ENCODE measurements at regions not wholly inside any gene's neighbourhood (a gene's known extent, or its start where the extent isn't known, plus 50 kb on each side); places are given as distances from the start of the nearest gene placed in this dataset.

GRCh38 chr10:117948493-117948892, 98.2 kb downstream of the RAB11FIP2 start:
- no peaks in the 10 kb centered on the region for H3K79me2 ChIP-seq (ENCODE audit: control insufficient read depth, insufficient read depth, low read length)
- H3K4me2 ChIP-seq (ENCODE audit: insufficient read depth, low read length), result no peak overlapping the region
- FAIRE-seq (no peak), DNase-seq (ENCODE audit: low read depth, low spot score) (no peak)
- H3K27me3 ChIP-seq (ENCODE audit: control insufficient read depth in 2 of 2, insufficient read depth in 2 of 2, low read length in 2 of 2), result no peaks in the 10 kb centered on the region
- POLR2A ChIA-PET, result no interaction called here
- no peaks in the 10 kb centered on the region for H3K9me1 ChIP-seq (replicated peaks; ENCODE audit: control insufficient read depth, extremely low read depth, insufficient read depth, low read length)
- H3K27ac ChIP-seq (ENCODE audit: insufficient read depth, low read depth, low read length), result no peak overlapping the region
- intact Hi-C loops (cut with micrococcal nuclease) (no loop called here), dilution Hi-C loops (cut with MboI; ENCODE audit: extremely low pct_ligation_motif_present, low sequenced_read_pairs) (no loop called here)
- H4K20me1 ChIP-seq (replicated peaks; ENCODE audit: control insufficient read depth, extremely low read depth, insufficient read depth, low read length), result no peaks in the 10 kb centered on the region
- H3K36me3 ChIP-seq (ENCODE audit: control insufficient read depth in 2 of 2, extremely low read depth in 1 of 2, insufficient read depth in 2 of 2, low read length in 2 of 2), result no peaks in the 10 kb centered on the region
- H3K4me1 ChIP-seq (ENCODE audit: control insufficient read depth, extremely low read depth, insufficient read depth, low read length), result no peaks in the 10 kb centered on the region
- CTCF ChIA-PET, result no interaction called here
- H2AFZ ChIP-seq (ENCODE audit: low read depth, low read length), result no peak overlapping the region
- H3K4me3 ChIP-seq (replicated peaks in 1 of 3; ENCODE audit: insufficient read depth in 1 of 3, low read depth in 1 of 3, low read length in 3 of 3), result no peak overlapping the region
- H3K9me3 ChIP-seq (replicated peaks; ENCODE audit: control insufficient read depth, insufficient read depth, low read length), result no peaks in the 10 kb centered on the region
- TF ChIP-seq FOS (IDR thresholded peaks at IDR 0.05; ENCODE audit: borderline replicate concordance, insufficient read depth, low read length) (no peak), POLR2A (IDR thresholded peaks at IDR 0.05; ENCODE audit: low read depth, low read length) (no peak), MAX (IDR thresholded peaks at IDR 0.05; ENCODE audit: insufficient read depth, insufficient read length) (no peak), EZH2 (IDR thresholded peaks at IDR 0.05; ENCODE audit: borderline replicate concordance, low read depth, low read length, severe bottlenecking) (no peak), CTCF (IDR thresholded peaks at IDR 0.05; ENCODE audit: extremely low read depth in 1 of 2, insufficient read depth in 1 of 2, low read depth in 1 of 2, low read length in 2 of 2) (no peak), GATA2 (IDR thresholded peaks at IDR 0.05; ENCODE audit: insufficient read depth, insufficient read length, low read depth, low read length) (no peak), POLR2AphosphoS5 (IDR thresholded peaks at IDR 0.05; ENCODE audit: insufficient read depth, low read depth, low read length) (no peak)
- no TSS peak for BruUV-seq (replicated peaks)
- no peak overlapping the region for H3K9ac ChIP-seq (replicated peaks; ENCODE audit: extremely low read depth, insufficient read depth, low read length)

All from endothelial cell of umbilical vein (primary cell).